ENCODE measurements at regions not wholly inside any gene's neighbourhood (a gene's known extent, or its start where the extent isn't known, plus 50 kb on each side); places are given as distances from the start of the nearest gene placed in this dataset.
A peak's percentile ranks its signal among the peaks of the same experiment; 100 is the strongest.

- no peak for DNase-seq (ENCODE audit: low spot score)
Measured at GRCh38 chr4:3683744-3684421, 82.3 kb upstream of the ADRA2C start.

GRCh38 chr4:3683077-3683743, 83.0 kb upstream of the ADRA2C start:
- DNase-seq (ENCODE audit: low spot score): no peak

DNA sequence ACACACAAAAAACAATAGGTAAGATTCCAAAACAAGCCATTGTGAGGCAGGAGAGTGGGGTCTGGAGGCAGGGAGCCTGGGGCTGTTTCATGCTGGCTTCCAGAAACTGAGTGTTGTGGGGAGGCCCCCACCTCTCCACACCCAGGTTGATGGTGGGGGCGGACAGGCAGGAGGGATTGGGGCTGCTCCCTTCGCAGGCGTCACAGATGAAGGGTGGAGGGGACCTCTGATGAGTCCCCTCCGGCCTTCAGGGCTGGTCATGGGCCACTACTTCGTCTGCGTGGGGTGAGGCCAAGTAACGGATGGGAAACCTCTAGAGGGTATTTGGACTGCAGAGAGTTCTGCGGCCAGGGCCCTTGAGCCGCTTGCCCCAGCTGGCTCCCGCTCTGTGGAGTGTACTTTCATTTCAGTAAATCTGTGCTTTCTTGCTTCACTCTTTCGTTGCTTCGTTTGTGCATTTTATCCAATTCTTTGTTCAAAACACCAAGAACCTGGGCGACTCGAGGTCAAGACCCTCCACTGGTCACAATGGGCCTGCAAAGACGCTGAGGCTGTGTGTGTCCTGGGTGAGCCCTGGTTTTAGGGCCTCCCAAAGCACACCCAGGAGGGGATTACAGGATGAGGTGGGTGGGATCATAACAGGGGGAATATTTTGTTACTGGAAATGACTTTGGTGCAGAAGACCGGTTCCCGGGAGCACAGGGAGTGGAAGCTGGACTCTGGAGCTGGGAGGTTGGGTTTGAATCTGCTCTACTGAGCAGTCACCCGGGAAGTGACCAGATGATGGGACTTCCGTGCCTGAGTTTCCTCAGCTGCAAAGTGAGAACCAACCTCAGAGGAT, 83.7 kb upstream of the ADRA2C start:
- no peak for DNase-seq (ENCODE audit: low spot score)

GRCh38 chr4:3681191-3681590, 85.0 kb upstream of the ADRA2C start:
- no peak for DNase-seq (ENCODE audit: low spot score)

- no peak for DNase-seq (ENCODE audit: low spot score)
Measured at GRCh38 chr4:3680656-3681055, 85.5 kb upstream of the ADRA2C start.

DNA sequence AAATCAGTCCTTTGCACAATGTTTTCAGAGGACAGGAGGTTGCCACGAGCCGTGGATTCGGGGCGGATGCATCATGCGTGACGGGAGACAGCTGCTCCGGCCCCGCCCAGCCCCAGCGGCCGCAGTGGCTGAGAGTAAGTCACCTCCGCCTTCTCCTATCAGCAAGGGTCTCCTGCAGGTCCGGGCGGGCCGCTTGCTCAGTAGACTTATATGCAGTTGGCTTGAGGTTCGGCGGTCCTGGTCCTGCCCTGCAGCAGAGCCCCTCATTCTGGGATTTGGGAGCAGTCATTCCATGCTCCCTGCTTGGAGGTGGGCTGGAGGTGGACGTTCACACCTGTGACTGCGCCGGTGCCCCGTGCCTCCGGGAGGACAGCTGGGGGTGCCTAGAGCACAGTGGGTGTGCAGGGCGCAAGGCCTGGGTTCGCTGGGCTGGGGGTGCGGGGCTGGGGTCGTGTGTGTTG, 86.3 kb upstream of the ADRA2C start:
- no peak for DNase-seq (ENCODE audit: low spot score)

- no peak for DNase-seq (ENCODE audit: low spot score)
Measured at GRCh38 chr4:3679071-3679825, 86.9 kb upstream of the ADRA2C start.

DNA sequence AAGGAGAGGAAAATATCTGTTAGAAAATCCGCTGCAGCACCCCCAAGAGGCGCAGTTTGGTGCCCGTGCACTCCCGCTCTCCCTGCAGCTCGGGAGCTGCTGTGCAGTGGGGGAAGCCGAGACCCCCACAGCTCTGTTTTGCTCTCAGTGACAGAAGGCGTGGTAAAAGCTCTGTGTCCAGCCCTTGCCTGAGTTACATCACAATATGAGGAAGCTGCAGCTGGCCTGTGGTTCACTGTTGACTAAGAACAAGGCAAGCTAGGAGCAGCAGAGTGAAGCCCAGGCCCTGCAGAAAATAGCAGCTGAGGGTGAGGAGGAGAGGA, 88.5 kb upstream of the ADRA2C start:
- no peak for DNase-seq (ENCODE audit: low spot score)

DNA sequence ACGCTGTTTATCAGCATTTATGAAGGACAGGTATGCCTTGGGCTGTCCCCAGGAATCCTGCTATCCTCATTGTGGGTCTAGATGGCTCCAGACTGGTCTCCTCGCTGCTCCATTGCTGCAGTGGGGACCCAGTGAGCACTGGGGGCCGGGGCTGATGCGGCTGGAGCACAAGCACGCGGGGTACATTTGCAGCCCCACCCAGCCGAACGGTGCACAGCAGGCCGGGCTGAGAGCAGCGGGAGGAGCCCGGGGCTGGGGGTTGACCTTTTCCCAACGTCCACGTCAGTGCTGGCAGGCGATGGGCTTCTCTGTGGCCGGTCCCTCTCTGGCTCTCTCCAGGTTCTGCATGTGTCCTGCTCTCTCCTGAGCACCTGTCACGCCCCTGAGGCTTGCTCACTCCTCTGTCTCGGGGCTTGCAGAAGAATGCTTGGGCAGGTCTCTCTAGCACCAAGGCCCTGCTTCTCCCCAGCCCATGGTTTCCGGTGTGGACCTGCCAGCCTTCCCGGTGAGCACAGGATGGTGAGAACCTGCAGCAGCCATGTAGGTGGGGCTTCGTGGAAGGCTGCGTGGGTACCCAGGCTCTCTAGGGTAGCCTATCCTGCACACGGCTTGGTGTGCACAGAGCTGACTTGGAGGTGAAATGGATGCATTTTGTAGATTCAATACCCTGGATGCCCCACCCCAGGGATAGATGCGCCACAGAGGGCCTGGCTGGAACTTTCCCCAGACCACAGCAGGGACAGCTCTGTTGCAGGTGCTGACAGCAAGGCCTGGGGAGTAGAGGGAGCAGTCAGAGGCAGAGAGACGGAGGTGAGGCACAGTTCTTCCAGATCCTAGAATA, 89.1 kb upstream of the ADRA2C start:
- DNase-seq (ENCODE audit: low spot score): no peak

DNA sequence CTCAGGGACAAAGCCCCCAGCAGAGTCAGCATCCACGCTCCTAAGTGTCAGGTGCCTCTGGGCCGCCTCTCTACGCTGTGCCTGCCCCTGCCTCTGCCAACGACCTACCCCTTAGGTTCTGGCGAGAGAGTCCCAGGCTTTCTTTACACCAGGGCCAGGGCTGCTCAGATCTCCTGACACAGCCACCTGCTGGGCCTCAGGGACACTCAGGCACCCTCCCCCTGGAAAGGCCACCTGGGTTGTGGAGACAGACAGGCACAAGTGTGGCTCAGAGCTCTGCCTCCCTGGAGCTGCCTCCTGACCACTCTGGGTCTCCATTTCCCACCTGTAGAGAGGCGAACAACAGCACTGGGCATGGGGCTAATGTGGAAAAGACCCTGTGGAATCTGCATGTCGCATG, 90.0 kb upstream of the ADRA2C start:
- DNase-seq (ENCODE audit: low spot score): no peak

DNA sequence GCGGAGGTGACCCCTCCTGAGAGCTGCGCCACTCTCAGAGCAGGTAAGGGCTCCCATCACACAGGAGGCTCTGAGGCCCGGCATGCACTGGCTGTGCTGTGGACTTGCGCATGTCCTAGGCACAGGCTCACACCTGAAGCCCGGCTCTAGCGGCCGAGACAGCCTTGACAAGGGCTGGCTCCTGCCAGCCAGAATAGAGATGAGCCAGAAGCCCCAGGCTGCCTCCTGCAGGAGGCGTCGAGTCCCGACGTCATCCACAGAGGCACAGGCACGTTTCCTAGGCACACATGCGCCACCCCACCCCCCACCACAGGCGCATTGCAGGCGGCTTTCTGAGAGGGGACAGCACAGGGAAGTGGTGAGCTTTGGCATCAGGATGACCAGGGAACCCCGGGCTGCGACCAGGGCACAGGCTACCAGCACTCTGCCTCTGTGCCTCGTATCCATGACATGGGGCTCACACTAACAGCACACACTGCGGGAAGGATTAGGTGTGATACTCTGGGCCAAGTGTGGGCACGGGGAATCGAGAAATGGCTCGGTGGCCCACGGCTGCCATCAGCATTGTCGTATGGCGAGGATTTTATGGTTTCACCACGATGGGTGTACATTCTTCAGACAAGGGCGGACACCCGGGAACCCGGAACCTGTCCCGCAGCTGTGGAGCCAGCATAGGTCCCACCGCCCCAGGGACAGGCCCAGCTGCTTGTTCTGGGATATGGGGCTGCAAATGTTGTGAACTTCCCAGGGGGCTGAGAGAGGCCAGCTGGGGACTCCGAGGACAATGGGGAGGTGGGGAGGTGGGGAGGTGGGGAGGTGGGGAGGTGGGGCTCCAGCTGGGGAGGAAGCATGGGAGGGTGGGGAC, 90.7 kb upstream of the ADRA2C start:
- no peak for DNase-seq (ENCODE audit: low spot score)

GRCh38 chr4:3674479-3674851, 91.7 kb upstream of the ADRA2C start:
- DNase-seq (ENCODE audit: low spot score): no peak

DNA sequence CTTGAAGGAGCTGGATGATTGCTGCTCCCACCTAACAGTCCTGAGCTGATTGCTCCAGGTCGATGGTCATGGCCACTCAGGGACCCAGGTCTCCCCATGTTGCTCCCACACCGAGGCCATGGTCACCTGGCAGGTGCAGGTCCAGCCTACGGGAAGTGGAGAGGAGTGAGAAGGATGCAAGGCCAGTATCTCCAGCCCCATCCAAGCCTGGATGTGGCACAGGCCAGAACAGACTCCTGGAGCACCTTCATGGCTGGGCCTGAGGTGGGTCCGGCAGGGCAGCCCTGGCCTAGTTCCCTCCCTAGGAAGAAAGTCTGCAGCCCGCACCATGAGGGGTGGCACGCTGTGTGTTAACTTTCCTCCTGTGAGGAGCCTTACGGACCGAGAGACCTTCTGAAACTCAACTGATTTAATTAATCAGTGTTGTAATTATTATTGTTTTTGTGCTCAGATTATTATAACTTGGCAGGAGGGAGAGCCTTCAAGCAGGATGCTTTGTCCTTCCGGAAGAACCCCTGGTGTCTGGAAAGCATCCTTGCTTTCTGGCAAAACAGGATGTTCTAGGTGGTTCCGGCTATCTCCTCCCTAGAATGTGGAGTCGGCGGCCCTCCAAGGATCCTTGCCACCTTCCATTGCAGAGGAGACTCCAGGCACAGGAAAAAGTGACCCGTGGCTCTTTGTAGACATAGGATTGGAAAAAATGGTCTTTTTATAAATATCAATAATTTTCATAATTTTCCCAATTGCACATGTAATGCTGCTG, 92.3 kb upstream of the ADRA2C start:
- no peak for DNase-seq (ENCODE audit: low spot score)

DNA sequence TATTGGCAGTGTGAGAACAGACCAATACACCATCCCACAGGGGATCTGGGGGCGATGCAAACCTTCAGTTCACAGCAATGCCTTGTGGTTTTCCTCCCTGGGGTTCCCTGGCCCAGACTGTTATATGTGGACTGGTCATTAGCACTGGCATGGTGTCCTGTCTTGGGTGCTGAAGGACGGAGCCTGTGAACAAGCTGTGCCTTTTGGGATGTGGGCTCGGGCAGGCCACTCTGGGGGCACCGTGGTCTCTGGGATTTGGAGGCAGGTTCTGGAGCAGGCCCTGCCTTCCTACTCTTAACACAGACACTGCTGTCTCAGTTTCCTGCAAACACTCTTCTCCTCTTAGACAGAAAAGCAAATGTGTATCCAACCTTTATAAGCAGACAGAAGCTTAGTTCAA, 93.0 kb upstream of the ADRA2C start:
- DNase-seq (ENCODE audit: low spot score): no peak

DNA sequence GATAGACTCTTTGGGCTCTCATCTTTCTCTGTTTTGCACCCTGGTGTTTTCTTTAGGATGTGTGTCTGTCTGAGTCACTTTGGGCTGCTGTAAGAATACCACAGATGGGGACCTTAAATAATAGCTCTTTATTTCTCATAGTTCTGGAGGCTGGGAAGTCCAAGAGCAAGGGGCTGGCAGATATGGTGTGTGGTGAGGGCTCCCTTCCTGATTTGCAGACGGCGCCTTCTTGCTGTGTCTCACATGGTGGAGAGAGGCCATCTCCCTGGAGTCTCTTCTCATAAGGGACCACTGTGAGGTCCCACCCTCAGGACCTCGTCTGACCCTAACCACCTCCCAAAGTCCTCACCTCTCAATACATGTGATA, 93.7 kb upstream of the ADRA2C start:
- DNase-seq (ENCODE audit: low spot score): no peak

- peak; percentile 56 for DNase-seq (ENCODE audit: low spot score)
Measured at GRCh38 chr4:3671571-3672464, 94.4 kb upstream of the ADRA2C start.

GRCh38 chr4:3670521-3671519, 95.4 kb upstream of the ADRA2C start:
- no peak for DNase-seq (ENCODE audit: low spot score)

DNA sequence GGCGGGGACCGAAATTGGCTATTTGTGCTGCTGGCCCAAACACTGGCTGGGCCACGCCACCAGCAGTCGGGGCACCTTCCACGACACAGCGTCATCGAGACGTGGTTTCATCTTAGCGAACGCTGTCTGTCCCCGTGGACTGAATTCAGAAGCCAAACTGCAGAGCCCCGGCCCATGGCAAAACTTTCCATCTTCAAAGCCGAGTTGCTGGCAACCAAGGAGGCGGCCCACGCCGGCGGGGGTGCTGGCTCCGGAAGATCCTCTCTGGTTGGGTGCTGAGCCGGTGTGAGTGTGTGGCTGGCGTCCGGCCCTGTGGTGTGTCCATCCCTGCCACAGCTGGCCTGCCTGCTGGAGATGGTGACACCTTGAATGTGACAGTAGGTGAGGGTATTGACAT, 96.6 kb upstream of the ADRA2C start:
- DNase-seq (ENCODE audit: low spot score): no peak
